Endothelial cell (in vitro differentiated cells): ENCODE measurements at regions not wholly inside any gene's neighbourhood (a gene's known extent, or its start where the extent isn't known, plus 50 kb on each side); places are given as distances from the start of the nearest gene placed in this dataset.

ENCODE experiments used
- DNase-seq: peaks from one replicate; pipeline ENCODE4 v3.0.0; 2021; ENCODE audit warnings: low spot score
- H3K27ac Mint-ChIP-seq: one replicate; pipeline ENCODE4 v1.8.0; 2021; ENCODE audit warnings: mixed read lengths, inconsistent platforms; ENCODE audit not compliant: unreplicated experiment
- H3K27me3 Mint-ChIP-seq: one replicate; pipeline ENCODE4 v1.8.0; 2021; ENCODE audit warnings: mild to moderate bottlenecking, moderate library complexity, mixed read lengths, inconsistent platforms; ENCODE audit not compliant: unreplicated experiment
- H3K36me3 Mint-ChIP-seq: one replicate; pipeline ENCODE4 v1.8.0; 2021; ENCODE audit warnings: mild to moderate bottlenecking, low read depth, mixed read lengths, inconsistent platforms; ENCODE audit not compliant: unreplicated experiment
- H3K4me1 Mint-ChIP-seq: one replicate; pipeline ENCODE4 v1.8.0; 2021; ENCODE audit warnings: mild to moderate bottlenecking, mixed read lengths, inconsistent platforms; ENCODE audit not compliant: unreplicated experiment
- H3K4me3 Mint-ChIP-seq: one replicate; pipeline ENCODE4 v1.8.0; 2021; ENCODE audit warnings: mild to moderate bottlenecking, mixed read lengths, inconsistent platforms; ENCODE audit not compliant: unreplicated experiment
- H3K9me3 Mint-ChIP-seq: one replicate; pipeline ENCODE4 v1.8.0; 2021; ENCODE audit warnings: mixed read lengths, inconsistent platforms; ENCODE audit not compliant: unreplicated experiment
- TF ChIP-seq, protein P1 (sequence below): fragments of 200-600 bp; sonication (generic); IDR thresholded peaks from one replicate; pipeline ENCODE4 v1.5.0; 2021; ENCODE audit warnings: antibody characterized with exemption; ENCODE audit not compliant: unreplicated experiment

DNA sequence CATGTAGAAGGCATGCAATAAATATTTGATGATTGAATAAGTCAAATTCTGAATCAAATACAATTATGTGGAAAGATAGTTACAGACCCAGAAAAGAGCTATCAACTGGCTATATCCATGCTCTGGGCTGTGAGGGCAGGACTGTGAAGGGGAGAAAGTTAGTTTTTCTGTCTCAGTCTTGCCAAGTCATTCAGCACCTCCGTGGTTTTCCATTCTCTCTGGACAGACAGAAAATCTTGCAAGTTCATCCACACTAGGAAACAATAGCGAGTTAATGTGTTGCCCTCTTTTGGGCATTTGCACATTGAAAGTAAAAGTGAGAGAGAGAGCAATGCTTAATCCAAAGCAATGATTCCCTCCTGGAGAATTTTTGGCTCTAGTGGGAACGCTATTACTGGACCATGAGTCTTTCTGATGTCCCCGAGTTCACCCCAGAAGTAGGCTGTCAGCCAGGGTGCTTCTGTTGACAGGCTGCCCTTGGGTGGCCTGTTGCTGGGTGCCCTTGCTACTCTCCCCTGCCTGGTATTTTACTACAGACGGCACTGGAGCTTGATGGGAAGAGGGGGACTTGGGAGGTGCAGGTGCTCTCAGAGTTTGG is 238.3 kb downstream of the LOXHD1 start:
- Mint-ChIP-seq H3K27ac (no peak overlapping the region), H3K4me3 (no peak overlapping the region), H3K4me1 (peaks cover 30% of the 10 kb centered on the region), H3K27me3 (peaks cover 5% of the 10 kb centered on the region), H3K9me3 (no peaks in the 10 kb centered on the region), H3K36me3 (no peaks in the 10 kb centered on the region)
- DNase-seq = no peak
- TF ChIP-seq, protein P1, sequence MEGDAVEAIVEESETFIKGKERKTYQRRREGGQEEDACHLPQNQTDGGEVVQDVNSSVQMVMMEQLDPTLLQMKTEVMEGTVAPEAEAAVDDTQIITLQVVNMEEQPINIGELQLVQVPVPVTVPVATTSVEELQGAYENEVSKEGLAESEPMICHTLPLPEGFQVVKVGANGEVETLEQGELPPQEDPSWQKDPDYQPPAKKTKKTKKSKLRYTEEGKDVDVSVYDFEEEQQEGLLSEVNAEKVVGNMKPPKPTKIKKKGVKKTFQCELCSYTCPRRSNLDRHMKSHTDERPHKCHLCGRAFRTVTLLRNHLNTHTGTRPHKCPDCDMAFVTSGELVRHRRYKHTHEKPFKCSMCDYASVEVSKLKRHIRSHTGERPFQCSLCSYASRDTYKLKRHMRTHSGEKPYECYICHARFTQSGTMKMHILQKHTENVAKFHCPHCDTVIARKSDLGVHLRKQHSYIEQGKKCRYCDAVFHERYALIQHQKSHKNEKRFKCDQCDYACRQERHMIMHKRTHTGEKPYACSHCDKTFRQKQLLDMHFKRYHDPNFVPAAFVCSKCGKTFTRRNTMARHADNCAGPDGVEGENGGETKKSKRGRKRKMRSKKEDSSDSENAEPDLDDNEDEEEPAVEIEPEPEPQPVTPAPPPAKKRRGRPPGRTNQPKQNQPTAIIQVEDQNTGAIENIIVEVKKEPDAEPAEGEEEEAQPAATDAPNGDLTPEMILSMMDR = no peak

DNA sequence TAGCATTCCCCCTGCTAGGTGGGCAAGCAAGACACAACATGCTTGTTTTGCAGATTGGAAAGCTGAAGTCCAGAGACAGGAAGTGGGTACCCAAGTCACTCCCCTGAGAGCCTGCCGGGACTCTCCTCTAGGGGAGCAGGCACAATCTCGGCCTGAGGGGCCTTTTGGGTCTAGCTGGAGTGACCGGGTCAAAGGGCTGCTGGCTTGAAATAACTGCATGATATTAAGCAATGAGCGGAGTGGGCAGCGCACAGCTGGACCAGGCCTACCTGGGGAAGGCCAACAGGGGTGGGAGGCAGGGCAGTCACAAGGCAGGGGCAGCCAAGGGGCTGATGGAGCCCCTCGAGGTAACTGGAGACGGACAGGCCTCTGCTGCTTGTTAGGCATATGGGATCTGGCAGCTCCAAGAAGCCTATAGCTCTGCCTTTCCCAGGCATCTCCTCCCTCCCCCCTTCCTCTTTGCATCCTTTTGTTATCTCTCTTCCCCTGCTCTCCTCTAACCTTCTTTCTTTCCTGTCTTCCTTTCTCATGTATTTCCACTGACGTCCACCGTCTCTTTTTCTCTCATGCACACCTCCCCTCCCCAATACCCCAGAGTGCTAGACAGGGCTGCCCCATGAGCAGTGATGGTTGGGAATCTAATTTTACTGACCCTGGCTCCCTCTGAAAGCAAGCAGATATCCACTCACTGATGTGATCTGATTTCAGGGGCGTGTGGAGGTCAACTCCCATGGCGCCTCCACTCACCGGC is 237.5 kb downstream of the LOXHD1 start:
- H3K4me1 Mint-ChIP-seq = peaks cover 26% of the 10 kb centered on the region

DNA sequence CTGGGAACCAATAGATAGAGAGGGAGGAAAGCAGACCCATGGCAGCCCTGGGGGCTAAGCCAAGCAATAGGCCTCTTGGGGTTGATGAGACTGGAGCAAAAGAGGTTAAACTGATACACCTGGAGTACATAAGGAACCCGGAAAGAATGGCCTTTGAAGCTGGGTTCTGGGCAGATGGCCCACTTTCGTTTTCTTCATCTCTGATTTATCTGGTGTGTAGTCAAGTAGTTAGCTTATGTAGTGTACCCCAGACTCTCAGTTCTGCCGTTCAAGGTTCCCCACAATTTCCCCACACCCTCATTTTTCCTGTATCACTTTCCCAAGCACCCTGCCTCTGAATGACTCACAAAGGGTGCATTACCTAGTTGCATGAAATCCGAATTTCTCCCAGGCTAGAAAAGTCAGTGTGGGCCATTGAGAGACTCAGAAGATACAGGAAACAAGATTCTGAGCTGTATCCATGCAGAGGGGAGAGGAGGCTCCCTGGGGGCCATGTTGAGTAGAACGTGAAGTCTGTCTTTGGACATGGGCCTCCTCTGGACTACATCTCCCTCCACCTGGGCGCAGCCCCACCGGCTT is 235.0 kb downstream of the LOXHD1 start:
- H3K27me3 Mint-ChIP-seq = peaks cover 11% of the 10 kb centered on the region
- no peak for DNase-seq
- H3K4me1 Mint-ChIP-seq = peaks cover 18% of the 10 kb centered on the region
- no peak overlapping the region for H3K27ac Mint-ChIP-seq
- no peaks in the 10 kb centered on the region for H3K36me3 Mint-ChIP-seq
- H3K4me3 Mint-ChIP-seq = no peak overlapping the region
- no peaks in the 10 kb centered on the region for H3K9me3 Mint-ChIP-seq
- TF ChIP-seq, protein P1 = no peak

More for the DNA sequence above, 237.5 kb downstream of the LOXHD1 start:
- H3K27me3 Mint-ChIP-seq = peaks cover 8% of the 10 kb centered on the region
- no peak overlapping the region for H3K4me3 Mint-ChIP-seq
- DNase-seq = no peak
- H3K9me3 Mint-ChIP-seq = no peaks in the 10 kb centered on the region
- no peaks in the 10 kb centered on the region for H3K36me3 Mint-ChIP-seq
- H3K27ac Mint-ChIP-seq = no peak overlapping the region
- TF ChIP-seq, protein P1 = no peak

DNA sequence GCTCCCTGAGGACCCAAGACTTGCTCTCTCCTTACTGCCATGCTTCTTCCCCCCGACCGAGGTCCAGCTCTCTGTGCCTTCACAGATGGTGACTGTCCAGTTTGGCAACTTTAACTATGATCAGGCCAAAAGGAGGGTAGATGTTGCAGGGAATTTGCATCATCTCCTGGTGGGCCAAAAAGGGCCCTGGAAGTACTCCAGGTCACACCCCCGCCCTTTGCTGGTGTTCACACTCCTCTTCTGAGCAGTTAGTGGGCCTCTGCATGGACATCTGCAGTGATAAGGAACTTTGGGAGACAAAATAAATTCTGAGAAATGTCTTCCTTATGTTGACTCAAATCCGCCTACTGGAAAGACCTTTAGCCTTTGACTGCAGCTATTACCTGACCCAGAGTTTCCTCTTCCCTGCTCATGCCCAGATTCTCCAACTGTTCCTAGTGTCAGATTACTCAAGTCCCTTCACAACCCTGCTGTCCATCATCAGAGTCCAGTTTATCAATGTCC is 234.4 kb downstream of the LOXHD1 start:
- peaks cover 11% of the 10 kb centered on the region for H3K27me3 Mint-ChIP-seq
- no peaks in the 10 kb centered on the region for H3K36me3 Mint-ChIP-seq
- no peak for DNase-seq
- no peaks in the 10 kb centered on the region for H3K9me3 Mint-ChIP-seq
- TF ChIP-seq, protein P1 = no peak
- peaks cover 18% of the 10 kb centered on the region for H3K4me1 Mint-ChIP-seq
- H3K27ac Mint-ChIP-seq = no peak overlapping the region
- H3K4me3 Mint-ChIP-seq = no peak overlapping the region
